HG02642 (cell line): ENCODE measurements at regions not wholly inside any gene's neighbourhood (a gene's known extent, or its start where the extent isn't known, plus 50 kb on each side); places are given as distances from the start of the nearest gene placed in this dataset.
"Not testable (repeated sequence)": the region's sequence is repeated elsewhere in the genome, so short reads cannot be mapped to it uniquely, and the experiment has no call there.

ENCODE experiments used
- ATAC-seq: cut with Tn5 transposase; IDR thresholded peaks from one replicate; pipeline ENCODE4 v1.9.1; 2021; ENCODE audit warnings: mild to moderate bottlenecking; ENCODE audit not compliant: unreplicated experiment, poor library complexity

- no peak for ATAC-seq
These were observed 92.0 kb upstream of the GBE1 start for GRCh38 chr3:81853431-81853830.

- ATAC-seq, result no peak
These were observed 89.7 kb upstream of the GBE1 start for GRCh38 chr3:81851176-81851575.

- no peak for ATAC-seq
These were observed 85.5 kb upstream of the GBE1 start for GRCh38 chr3:81846988-81847387.

GRCh38 chr3:81841540-81841939 lies 80.1 kb upstream of the GBE1 start:
- no peak for ATAC-seq

DNA sequence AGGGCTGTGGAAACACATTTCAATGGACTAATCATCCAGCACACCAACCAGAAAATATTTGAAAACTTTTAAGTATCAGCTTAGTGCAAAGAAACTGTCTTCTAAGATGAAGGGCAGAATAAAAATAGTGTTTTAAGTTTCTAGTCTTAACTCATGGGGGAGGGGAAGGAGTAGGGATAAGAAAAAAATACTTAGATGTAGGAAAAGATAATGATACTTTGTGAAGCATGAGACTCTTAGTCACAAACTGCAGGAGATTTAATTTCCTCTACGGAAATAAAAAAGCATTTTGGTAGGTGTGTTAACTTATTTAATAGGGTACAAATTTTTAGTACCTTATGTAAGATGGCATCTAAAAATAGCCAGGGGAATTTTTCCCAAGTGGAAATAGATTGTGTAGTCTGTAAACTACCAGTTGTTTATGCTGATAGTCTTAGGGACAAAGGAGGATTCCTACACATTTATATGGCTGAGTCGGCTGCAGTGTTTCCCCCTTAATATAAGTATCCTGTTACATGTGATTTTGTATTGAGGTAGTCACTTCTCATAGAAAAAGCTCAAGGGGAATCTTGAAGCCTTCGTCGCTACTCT lies 78.2 kb upstream of the GBE1 start:
- ATAC-seq, result no peak

DNA sequence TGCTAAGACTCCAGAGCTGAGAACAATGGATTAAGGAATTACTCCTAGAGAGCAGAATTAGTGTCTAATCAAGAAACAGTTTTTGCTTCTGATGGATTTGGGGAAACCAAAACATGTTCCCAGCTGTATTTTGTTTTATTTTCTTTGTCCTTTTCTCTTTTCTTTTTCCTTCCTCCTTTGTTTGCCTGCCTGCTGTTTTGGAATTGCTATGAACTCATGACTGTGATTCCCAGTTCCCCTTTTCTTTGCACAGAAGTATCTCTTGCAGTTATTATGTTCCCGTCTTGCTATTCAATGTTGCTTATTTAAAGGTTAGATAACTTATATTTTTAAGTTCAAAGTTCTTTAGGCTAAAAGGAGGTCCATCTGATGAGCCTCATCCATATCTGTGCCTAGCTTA lies 77.0 kb upstream of the GBE1 start:
- no peak for ATAC-seq

- no peak for ATAC-seq
These were observed 75.7 kb upstream of the GBE1 start for GRCh38 chr3:81837071-81837593.

GRCh38 chr3:81829937-81830336 lies 68.5 kb upstream of the GBE1 start:
- no peak for ATAC-seq

- ATAC-seq, result not testable (repeated sequence)
These were observed 67.8 kb upstream of the GBE1 start for GRCh38 chr3:81829272-81829671.

DNA sequence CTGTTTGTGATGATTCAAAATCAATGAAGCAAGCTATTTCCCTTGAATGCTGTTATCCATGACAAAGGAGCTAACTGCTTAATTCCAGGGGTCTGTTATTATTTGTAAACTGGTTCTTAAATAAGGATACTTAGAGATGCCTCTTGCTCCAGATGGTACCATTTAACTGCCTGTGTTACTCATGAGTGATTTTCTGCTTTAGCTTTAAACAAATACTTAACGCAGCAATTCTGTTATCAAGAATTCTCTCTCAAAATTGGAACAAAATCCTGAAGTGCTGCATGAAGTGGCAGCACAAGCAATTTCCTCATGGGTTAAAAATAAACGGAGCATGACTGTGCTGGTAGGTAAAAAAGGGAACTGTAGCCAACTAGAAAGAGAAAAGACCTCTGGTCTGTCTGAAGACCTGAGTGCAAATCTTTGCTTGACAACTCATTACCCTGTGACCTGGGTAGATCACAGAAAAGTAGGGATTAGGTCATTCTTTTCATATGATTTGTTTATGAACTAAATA lies 62.5 kb upstream of the GBE1 start:
- ATAC-seq, result peak; percentile 93

- no peak for ATAC-seq
These were observed 61.6 kb upstream of the GBE1 start for GRCh38 chr3:81823086-81823485.

GRCh38 chr3:81816473-81817250 lies 55.2 kb upstream of the GBE1 start:
- ATAC-seq, result peak; percentile 99

- ATAC-seq, result not testable (repeated sequence)
These were observed 50.7 kb upstream of the GBE1 start for GRCh38 chr3:81812098-81812497.
